Heart right ventricle (tissue), 16 donors: ENCODE measurements at regions not wholly inside any gene's neighbourhood (a gene's known extent, or its start where the extent isn't known, plus 50 kb on each side); places are given as distances from the start of the nearest gene placed in this dataset.

Experiments
- ATAC-seq, 8 donors: fragments of 200-7000 bp; cut with Tn5 transposase; one replicate each; pipeline ENCODE4 v1.9.1; 2020; ENCODE audit warnings: mild to moderate bottlenecking in 8 of 8, moderate library complexity in 8 of 8, moderate number of reproducible peaks in 1 of 8
- DNase-seq, 2 donors: peaks; one replicate each; pipeline ENCODE4 v3.0.0-alpha.2; 2020
- H3K27ac ChIP-seq, 10 donors: fragments of 200-600 bp; sonication (generic) in 2 of 10; one replicate each; pipeline versions ENCODE4 v1.5.0 to v1.8.0; 2020 to 2022; ENCODE audit warnings: mild to moderate bottlenecking in 3 of 10
- H3K27me3 ChIP-seq, 7 donors: fragments of 200-600 bp; one replicate each; pipeline ENCODE4 v1.8.0; 2021 to 2022; ENCODE audit warnings: mild to moderate bottlenecking in 2 of 7
- H3K36me3 ChIP-seq, 9 donors: fragments of 200-600 bp; sonication (generic) in 1 of 9; one replicate each; pipeline versions ENCODE4 v1.5.0 to v1.8.0; 2020 to 2022; ENCODE audit warnings: mild to moderate bottlenecking in 2 of 9
- H3K4me1 ChIP-seq, 9 donors: fragments of 200-600 bp; sonication (generic) in 1 of 9; one replicate each; pipeline versions ENCODE4 v1.5.0 to v1.8.0; 2020 to 2022; ENCODE audit warnings: mild to moderate bottlenecking in 4 of 9
- H3K4me3 ChIP-seq, 10 donors: fragments of 200-600 bp; sonication (generic) in 2 of 10; one replicate each; pipeline versions ENCODE4 v1.5.0 to v1.8.0; 2020 to 2022; ENCODE audit warnings: mild to moderate bottlenecking in 7 of 10, moderate library complexity in 2 of 10
- H3K9me3 ChIP-seq, 11 donors: fragments of 200-600 bp in 10 of 11; sonication (generic) in 2 of 11; one replicate each; pipeline versions ENCODE4 v1.5.0 to v1.8.0; 2013 to 2022; ENCODE audit warnings: mild to moderate bottlenecking in 2 of 11, control low read depth in 1 of 11, moderate library complexity in 1 of 11
- WGBS, 2 donors: extraction: QIAGEN DNeasy Blood & Tissue Kit; methylation state at CpG; one replicate each; pipeline ENCODE4 v1.1.7; 2013; ENCODE audit warnings: inconsistent platforms in 1 of 2; 5-methylcytosine and 5-hydroxymethylcytosine counted together
- intact Hi-C, 10 donors: fragments of 100-400 bp; cut with DNase I; formaldehyde crosslinking; loops; one replicate each; pipeline versions ENCODE4 v1.11.1 to v1.14.2; 2022
- TF ChIP-seq, protein P1 (sequence below), 9 donors: fragments of 200-600 bp; sonication (generic) in 2 of 9; IDR thresholded peaks; one replicate each; pipeline versions ENCODE4 v1.5.0 to v1.8.0; 2021 to 2022; ENCODE audit warnings: antibody characterized with exemption in 9 of 9, mild to moderate bottlenecking in 5 of 9, moderate library complexity in 1 of 9
- donor health status: Arrhythmogenic right ventricular cardiomyopathy.
- donor health status: ischemic (EF 13 %, LVEDD 7.1; RV severe dilation, severe dysfunction).
- donor health status: healthy with polysubstance abuse.
- donor health status: DM: no; HTN: yes; CAD: no.
- donor health status: DM: no; HTN: no; CAD: no.
- donor health status: ischemic (EF 25% LVEDD 6.9; RV normal size, moderate dysfunction).
- donor health status: ischemic (EF 25% LVEDD 5.7; RV mildly dilated, moderate dysfunction).
- donor health status: healthy.
- donor health status: DM: yes; HTN: yes; CAD: no.
- donor health status: Ischemic cardiomyopathy.
- donor health status: ischemic (EF 35%, LVEDD 5.7; RV mildly dilated, moderate dysfunction).
- donor health status: nonischemic (EF 11% LVEDD 7.7; RV severe dilation, severe dysfunction).
- donor health status: DM: yes; HTN: yes; CAD: no.
- donor health status: PGD.
- donor health status: ischemic (EF 29% LVEDD 5.4; RV normal size, mild dysfunction).
- donor health status: nonischemic (EF 23%, LVEDD 6.1; RV moderate dilation, normal function).

GRCh38 chr5:6180231-6180872 is 198.0 kb downstream of the MED10 start:
- Histone ChIP-seq H3K4me3 (no peak overlapping the region), H3K27ac (no peak overlapping the region), H3K36me3 (no peaks in the 10 kb centered on the region), H3K4me1 (no peaks in the 10 kb centered on the region), H3K9me3 (no peaks in the 10 kb centered on the region), H3K27me3 (peaks cover 0 to 4% (median 0%) of the 10 kb centered on the region in 7 donors)
- no peak for ATAC-seq
- intact Hi-C loops, result no loop called here
- WGBS, 2 donors, result 71 to 74% methylated on average over 2 of the region's 2 CpGs
- TF ChIP-seq, protein P1, sequence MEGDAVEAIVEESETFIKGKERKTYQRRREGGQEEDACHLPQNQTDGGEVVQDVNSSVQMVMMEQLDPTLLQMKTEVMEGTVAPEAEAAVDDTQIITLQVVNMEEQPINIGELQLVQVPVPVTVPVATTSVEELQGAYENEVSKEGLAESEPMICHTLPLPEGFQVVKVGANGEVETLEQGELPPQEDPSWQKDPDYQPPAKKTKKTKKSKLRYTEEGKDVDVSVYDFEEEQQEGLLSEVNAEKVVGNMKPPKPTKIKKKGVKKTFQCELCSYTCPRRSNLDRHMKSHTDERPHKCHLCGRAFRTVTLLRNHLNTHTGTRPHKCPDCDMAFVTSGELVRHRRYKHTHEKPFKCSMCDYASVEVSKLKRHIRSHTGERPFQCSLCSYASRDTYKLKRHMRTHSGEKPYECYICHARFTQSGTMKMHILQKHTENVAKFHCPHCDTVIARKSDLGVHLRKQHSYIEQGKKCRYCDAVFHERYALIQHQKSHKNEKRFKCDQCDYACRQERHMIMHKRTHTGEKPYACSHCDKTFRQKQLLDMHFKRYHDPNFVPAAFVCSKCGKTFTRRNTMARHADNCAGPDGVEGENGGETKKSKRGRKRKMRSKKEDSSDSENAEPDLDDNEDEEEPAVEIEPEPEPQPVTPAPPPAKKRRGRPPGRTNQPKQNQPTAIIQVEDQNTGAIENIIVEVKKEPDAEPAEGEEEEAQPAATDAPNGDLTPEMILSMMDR (IDR thresholded peaks at IDR 0.05), result no peak
- DNase-seq, result no peak

- intact Hi-C loops, result loop anchor here in 1 of 10 donors (1.0 kb wide), 1 partner anchor 27 kb away; no protein-coding TSS in a partner anchor
- TF ChIP-seq, protein P1 (IDR thresholded peaks at IDR 0.05), result no peak
- no peak for DNase-seq
- Histone ChIP-seq H3K9me3 (no peaks in the 10 kb centered on the region), H3K27ac (no peak overlapping the region), H3K36me3 (no peaks in the 10 kb centered on the region), H3K27me3 (peaks cover 0 to 4% (median 0%) of the 10 kb centered on the region in 7 donors), H3K4me3 (no peak overlapping the region), H3K4me1 (no peaks in the 10 kb centered on the region)
- ATAC-seq, result no peak
- whole genome bisulfite sequencing, 2 donors, result 85 to 94% methylated on average over 2 of the region's 2 CpGs
These were observed 199.4 kb downstream of the MED10 start for GRCh38 chr5:6178846-6179532.

GRCh38 chr5:6177926-6178325 is 200.4 kb downstream of the MED10 start:
- intact Hi-C loops, result loop anchor here in 1 of 10 donors (1.0 kb wide), 1 partner anchor 28 kb away; no protein-coding TSS in a partner anchor
- DNase-seq (no peak), ATAC-seq (no peak)
- WGBS, 2 donors, result 82% methylated on average over 5 of the region's 5 CpGs
- TF ChIP-seq, protein P1 (IDR thresholded peaks at IDR 0.05), result no peak
- Histone ChIP-seq H3K27me3 (peaks cover 0 to 4% (median 0%) of the 10 kb centered on the region in 7 donors), H3K36me3 (no peaks in the 10 kb centered on the region), H3K27ac (no peak overlapping the region), H3K9me3 (no peaks in the 10 kb centered on the region), H3K4me1 (no peaks in the 10 kb centered on the region), H3K4me3 (no peak overlapping the region)

- H3K36me3 ChIP-seq, result no peaks in the 10 kb centered on the region
These were observed 202.1 kb downstream of the MED10 start for GRCh38 chr5:6176102-6176693.

More at GRCh38 chr5:6176102-6176693, 202.1 kb downstream of the MED10 start:
- H3K27me3 ChIP-seq, result peaks cover 0 to 4% (median 0%) of the 10 kb centered on the region in 7 donors
- no peak overlapping the region for H3K27ac ChIP-seq
- H3K9me3 ChIP-seq, result no peaks in the 10 kb centered on the region
- ATAC-seq (no peak), DNase-seq (no peak)
- no peaks in the 10 kb centered on the region for H3K4me1 ChIP-seq
- 56 to 73% methylated on average over 5 of the region's 5 CpGs for WGBS, 2 donors
- H3K4me3 ChIP-seq, result no peak overlapping the region
- TF ChIP-seq, protein P1 (IDR thresholded peaks at IDR 0.05), result no peak
- intact Hi-C loops, result no loop called here
